Activated T-helper 2 cell treated with anti-CD3 and anti-CD28 coated beads, Interferon-gamma antibody, Interleukin-2, Interleukin-4, amounts not matched to agents 10 μg/mL and 5 μg/mL and 100 μg/mL, durations not matched to agents 14 hours and 24 hours and 36 hours (primary cell): ENCODE measurements at regions not wholly inside any gene's neighbourhood (a gene's known extent, or its start where the extent isn't known, plus 50 kb on each side); places are given as distances from the start of the nearest gene placed in this dataset.

Experiments
- DNase-seq: peaks from one replicate; pipeline ENCODE4 v3.0.0; 2021; ENCODE audit warnings: low spot score
- H3K27ac Mint-ChIP-seq: one replicate; pipeline ENCODE4 v1.8.0; 2021; ENCODE audit warnings: mixed read lengths
- H3K27me3 Mint-ChIP-seq: one replicate; pipeline ENCODE4 v1.8.0; 2021; ENCODE audit warnings: low read depth, mixed read lengths
- H3K36me3 Mint-ChIP-seq: one replicate; pipeline ENCODE4 v1.8.0; 2021; ENCODE audit warnings: low read depth, mixed read lengths
- H3K4me1 Mint-ChIP-seq: one replicate; pipeline ENCODE4 v1.8.0; 2021; ENCODE audit warnings: low read depth, mixed read lengths
- H3K4me3 Mint-ChIP-seq: one replicate; pipeline ENCODE4 v1.8.0; 2021; ENCODE audit warnings: low read depth, mild to moderate bottlenecking, moderate library complexity, mixed read lengths
- H3K9me3 Mint-ChIP-seq: one replicate; pipeline ENCODE4 v1.8.0; 2021; ENCODE audit warnings: mixed read lengths
- intact Hi-C: fragments of 100-400 bp; cut with micrococcal nuclease; formaldehyde crosslinking; loops from one replicate; pipeline ENCODE4 v1.15.1; 2023

- H3K4me3 Mint-ChIP-seq = no peak overlapping the region
- peaks cover 21% of the 10 kb centered on the region for H3K4me1 Mint-ChIP-seq
- peaks cover 9% of the 10 kb centered on the region for H3K9me3 Mint-ChIP-seq
- DNase-seq = no peak
- intact Hi-C loops = no loop called here
- no peak overlapping the region for H3K27ac Mint-ChIP-seq
- no peaks in the 10 kb centered on the region for H3K36me3 Mint-ChIP-seq
- H3K27me3 Mint-ChIP-seq = peaks cover 7% of the 10 kb centered on the region
Observed at GRCh38 chr21:38922474-38923235, 116.9 kb downstream of the ETS2 start.

GRCh38 chr21:38921511-38922251, 116.0 kb downstream of the ETS2 start:
- Mint-ChIP-seq H3K36me3 (no peaks in the 10 kb centered on the region), H3K9me3 (peaks cover 9% of the 10 kb centered on the region), H3K27me3 (peaks cover 7% of the 10 kb centered on the region), H3K4me3 (no peak overlapping the region), H3K4me1 (peaks cover 20% of the 10 kb centered on the region), H3K27ac (no peak overlapping the region)
- intact Hi-C loops = no loop called here
- no peak for DNase-seq

- intact Hi-C loops = loop anchor here (1.0 kb wide), 1 partner anchor 7 kb away; no protein-coding TSS in a partner anchor
- Mint-ChIP-seq H3K27me3 (peaks cover 8% of the 10 kb centered on the region), H3K4me1 (peaks cover 13% of the 10 kb centered on the region), H3K4me3 (no peak overlapping the region), H3K27ac (no peak overlapping the region), H3K36me3 (no peaks in the 10 kb centered on the region), H3K9me3 (peaks cover 9% of the 10 kb centered on the region)
- DNase-seq = no peak
Observed at GRCh38 chr21:38920631-38921398, 115.1 kb downstream of the ETS2 start.

- intact Hi-C loops = no loop called here
- peaks cover 8% of the 10 kb centered on the region for H3K27me3 Mint-ChIP-seq
- no peak overlapping the region for H3K27ac Mint-ChIP-seq
- no peak for DNase-seq
- peaks cover 7% of the 10 kb centered on the region for H3K4me1 Mint-ChIP-seq
- no peak overlapping the region for H3K4me3 Mint-ChIP-seq
- peaks cover 9% of the 10 kb centered on the region for H3K9me3 Mint-ChIP-seq
- no peaks in the 10 kb centered on the region for H3K36me3 Mint-ChIP-seq
Observed at GRCh38 chr21:38918607-38919346, 113.0 kb downstream of the ETS2 start.

GRCh38 chr21:38917043-38917774, 111.5 kb downstream of the ETS2 start:
- peaks cover 10% of the 10 kb centered on the region for H3K4me1 Mint-ChIP-seq
- H3K27me3 Mint-ChIP-seq = peaks cover 7% of the 10 kb centered on the region
- intact Hi-C loops = no loop called here
- H3K9me3 Mint-ChIP-seq = peaks cover 4% of the 10 kb centered on the region
- DNase-seq = no peak
- no peak overlapping the region for H3K4me3 Mint-ChIP-seq
- H3K36me3 Mint-ChIP-seq = no peaks in the 10 kb centered on the region
- no peak overlapping the region for H3K27ac Mint-ChIP-seq

GRCh38 chr21:38916214-38916964, 110.7 kb downstream of the ETS2 start:
- H3K36me3 Mint-ChIP-seq = no peaks in the 10 kb centered on the region
- H3K4me3 Mint-ChIP-seq = no peak overlapping the region
- H3K27ac Mint-ChIP-seq = no peak overlapping the region
- intact Hi-C loops = no loop called here
- no peak for DNase-seq
- peaks cover 17% of the 10 kb centered on the region for H3K4me1 Mint-ChIP-seq
- H3K27me3 Mint-ChIP-seq = peaks cover 5% of the 10 kb centered on the region
- H3K9me3 Mint-ChIP-seq = no peaks in the 10 kb centered on the region

GRCh38 chr21:38915546-38915945, 109.8 kb downstream of the ETS2 start:
- Mint-ChIP-seq H3K4me3 (no peak overlapping the region), H3K27ac (no peak overlapping the region), H3K27me3 (peaks cover 4% of the 10 kb centered on the region), H3K9me3 (no peaks in the 10 kb centered on the region), H3K4me1 (peaks cover 23% of the 10 kb centered on the region), H3K36me3 (no peaks in the 10 kb centered on the region)
- no peak for DNase-seq
- intact Hi-C loops = no loop called here

GRCh38 chr21:38914528-38915293, 109.0 kb downstream of the ETS2 start:
- intact Hi-C loops = loop anchor here (1.0 to 5.0 kb wide), 4 partner anchors 63 to 146 kb away; partner anchors contain the start of gene ETS2
- DNase-seq = no peak
- peaks cover 2% of the 10 kb centered on the region for H3K27me3 Mint-ChIP-seq
- H3K36me3 Mint-ChIP-seq = no peaks in the 10 kb centered on the region
- no peaks in the 10 kb centered on the region for H3K9me3 Mint-ChIP-seq
- H3K4me1 Mint-ChIP-seq = peaks cover 23% of the 10 kb centered on the region
- no peak overlapping the region for H3K27ac Mint-ChIP-seq
- H3K4me3 Mint-ChIP-seq = no peak overlapping the region

- Mint-ChIP-seq H3K9me3 (no peaks in the 10 kb centered on the region), H3K4me1 (peaks cover 23% of the 10 kb centered on the region), H3K36me3 (no peaks in the 10 kb centered on the region), H3K27me3 (peaks cover 1% of the 10 kb centered on the region), H3K27ac (no peak overlapping the region), H3K4me3 (no peak overlapping the region)
- intact Hi-C loops = loop anchor here (1.0 to 5.0 kb wide), 4 partner anchors 63 to 146 kb away; partner anchors contain the start of gene ETS2
- DNase-seq = no peak
Observed at GRCh38 chr21:38913893-38914527, 108.3 kb downstream of the ETS2 start.

- H3K36me3 Mint-ChIP-seq = no peaks in the 10 kb centered on the region
- DNase-seq = no peak
- no peak overlapping the region for H3K4me3 Mint-ChIP-seq
- peaks cover 1% of the 10 kb centered on the region for H3K27me3 Mint-ChIP-seq
- H3K27ac Mint-ChIP-seq = no peak overlapping the region
- peaks cover 23% of the 10 kb centered on the region for H3K4me1 Mint-ChIP-seq
- no peaks in the 10 kb centered on the region for H3K9me3 Mint-ChIP-seq
- intact Hi-C loops = loop anchor here (5.0 kb wide), 3 partner anchors 64 to 106 kb away; partner anchors contain the start of gene ETS2
Observed at GRCh38 chr21:38913120-38913892, 107.6 kb downstream of the ETS2 start.
